ENCODE measurements at regions not wholly inside any gene's neighbourhood (a gene's known extent, or its start where the extent isn't known, plus 50 kb on each side); places are given as distances from the start of the nearest gene placed in this dataset.

DNA sequence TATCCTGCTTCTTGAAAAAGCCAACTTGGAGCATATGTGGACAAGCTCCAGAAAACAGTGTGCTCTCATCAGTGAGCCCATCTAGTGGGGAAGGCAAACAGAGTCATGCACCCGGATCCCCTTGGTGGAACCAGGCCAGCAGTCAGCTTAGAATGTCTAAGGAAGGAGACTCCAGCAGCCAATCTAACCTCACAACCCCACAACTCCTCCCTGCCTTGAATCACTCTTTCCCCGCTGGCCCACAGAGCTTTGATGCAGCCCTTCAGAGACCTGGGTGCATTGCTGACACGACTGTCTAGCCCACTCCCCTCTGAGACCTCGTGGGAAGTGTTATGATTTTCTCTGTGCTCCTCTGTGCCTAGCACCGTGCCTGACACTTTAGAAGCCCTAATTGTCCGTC lies 623.7 kb downstream of the BNC2 start:
- DNase-seq (no peak), ATAC-seq (replicated peaks in 1 of 2) (no peak)
- H3K36me3 Mint-ChIP-seq (ENCODE audit: insufficient read depth in 2 of 2) = no peaks in the 10 kb centered on the region
- H3K9me3 Mint-ChIP-seq = peaks cover 0 to 2% of the 10 kb centered on the region in 2 donors
- no peaks in the 10 kb centered on the region for H3K4me1 Mint-ChIP-seq (ENCODE audit: low read depth)
- no peaks in the 10 kb centered on the region for H3K27me3 Mint-ChIP-seq (ENCODE audit: low read depth)
- no peak overlapping the region for H3K4me3 Mint-ChIP-seq
- no peak overlapping the region for H3K27ac Mint-ChIP-seq

DNA sequence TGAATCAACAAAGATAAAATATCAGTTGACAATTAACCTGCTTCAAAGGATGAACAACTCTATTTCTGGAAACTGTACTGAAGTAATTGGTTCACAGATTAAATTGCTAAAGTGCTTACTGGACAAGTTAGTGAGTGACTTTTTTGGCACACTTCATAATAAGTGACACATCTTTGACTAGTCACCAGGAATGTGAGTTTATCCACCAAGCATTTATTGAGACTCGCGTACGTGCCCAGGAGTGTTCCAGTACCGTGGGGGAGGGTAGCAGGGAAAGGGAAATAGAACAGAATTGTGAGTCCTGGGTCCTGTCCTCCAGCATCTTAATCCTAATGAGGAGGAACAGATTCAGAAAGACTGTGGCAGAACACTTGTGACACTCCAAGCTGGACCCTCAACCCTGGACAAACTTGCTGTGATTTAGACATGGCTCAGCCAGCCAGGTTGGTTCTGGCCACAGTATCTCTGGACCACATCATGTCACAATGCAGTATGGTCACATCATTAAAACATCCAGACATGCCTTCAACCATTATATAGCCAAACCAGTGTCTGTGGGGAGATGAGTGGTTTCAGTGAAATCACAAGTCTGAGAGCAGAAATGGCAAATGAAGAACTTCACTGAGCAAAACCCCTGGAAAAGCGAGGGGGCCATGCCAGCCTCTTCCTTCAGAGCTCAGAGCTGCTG lies 623.1 kb downstream of the BNC2 start:
- H3K36me3 Mint-ChIP-seq (ENCODE audit: insufficient read depth in 2 of 2) = no peaks in the 10 kb centered on the region
- DNase-seq (no peak), ATAC-seq (replicated peaks in 1 of 2) (no peak)
- peaks cover 0 to 2% of the 10 kb centered on the region in 2 donors for H3K9me3 Mint-ChIP-seq
- H3K4me3 Mint-ChIP-seq = no peak overlapping the region
- H3K27me3 Mint-ChIP-seq (ENCODE audit: low read depth) = no peaks in the 10 kb centered on the region
- H3K27ac Mint-ChIP-seq = no peak overlapping the region
- no peaks in the 10 kb centered on the region for H3K4me1 Mint-ChIP-seq (ENCODE audit: low read depth)

DNA sequence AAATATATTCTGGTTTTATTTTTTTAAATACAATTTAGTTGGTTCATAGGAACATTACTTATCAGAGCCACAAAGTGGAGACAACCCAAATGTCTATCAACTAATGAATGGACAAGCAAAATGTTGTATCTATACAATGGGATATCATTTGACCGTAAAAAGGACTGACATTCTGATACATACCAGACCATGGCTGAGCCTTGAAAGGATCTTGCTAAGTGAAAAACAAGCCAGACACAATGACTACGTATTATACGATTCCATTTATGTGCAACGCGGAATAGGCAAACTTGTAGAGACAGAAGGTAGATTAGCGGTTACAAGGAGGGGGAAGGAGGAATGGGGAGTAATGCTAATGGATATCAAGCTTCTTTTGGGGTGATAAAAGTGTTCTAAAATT lies 621.6 kb downstream of the BNC2 start:
- no peak overlapping the region for H3K4me3 Mint-ChIP-seq
- H3K4me1 Mint-ChIP-seq (ENCODE audit: low read depth) = no peaks in the 10 kb centered on the region
- no peak for ATAC-seq (replicated peaks in 1 of 2)
- H3K27ac Mint-ChIP-seq = no peak overlapping the region
- no peaks in the 10 kb centered on the region for H3K27me3 Mint-ChIP-seq (ENCODE audit: low read depth)
- DNase-seq = no peak
- no peaks in the 10 kb centered on the region for H3K36me3 Mint-ChIP-seq (ENCODE audit: insufficient read depth in 2 of 2)
- H3K9me3 Mint-ChIP-seq = peaks cover 0 to 2% of the 10 kb centered on the region in 2 donors

DNA sequence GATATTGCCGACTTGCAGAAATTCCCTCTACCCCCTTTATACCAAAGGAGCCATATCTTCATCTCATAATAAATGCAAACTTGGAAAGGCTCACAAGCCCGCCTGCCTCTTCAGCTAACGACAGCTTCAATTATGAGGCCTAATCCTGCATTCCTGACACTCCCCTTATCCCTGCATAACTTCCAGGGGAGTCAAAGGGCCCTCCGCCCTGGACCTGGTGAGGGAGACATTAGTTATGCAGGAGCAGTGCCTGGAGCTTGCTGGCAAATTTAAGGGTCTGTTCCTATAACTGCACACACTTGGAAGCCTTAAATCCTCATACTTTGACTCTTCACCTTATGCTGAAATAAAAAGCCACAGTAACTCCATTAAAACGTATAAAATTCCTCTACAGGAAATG lies 617.9 kb downstream of the BNC2 start:
- H3K9me3 Mint-ChIP-seq = peaks cover 1 to 2% of the 10 kb centered on the region in 2 donors

DNA sequence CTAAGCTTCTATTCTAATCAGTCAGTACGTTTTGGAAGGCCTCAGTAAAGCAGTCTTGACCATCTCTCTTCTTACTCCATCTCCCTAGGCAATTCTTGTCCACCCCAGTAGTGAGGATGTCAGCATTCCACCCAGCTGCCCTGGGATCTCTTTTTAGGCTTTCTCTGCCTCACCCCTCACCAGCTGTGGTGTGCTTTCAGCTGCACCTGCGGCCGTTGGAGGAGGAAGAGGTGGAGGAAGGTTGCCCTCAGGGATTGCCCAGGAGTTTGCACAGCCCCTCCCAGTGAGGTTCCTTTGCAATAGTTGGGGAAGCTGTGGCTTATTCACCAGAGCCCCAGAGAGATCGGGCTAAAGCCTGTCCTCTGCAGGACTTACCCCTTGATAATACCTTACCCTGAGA lies 615.8 kb downstream of the BNC2 start:
- Mint-ChIP-seq H3K27ac (no peak overlapping the region), H3K9me3 (peaks cover 3 to 4% of the 10 kb centered on the region in 2 donors), H3K4me1 (ENCODE audit: low read depth) (no peaks in the 10 kb centered on the region), H3K27me3 (ENCODE audit: low read depth) (no peaks in the 10 kb centered on the region), H3K36me3 (ENCODE audit: insufficient read depth in 2 of 2) (no peaks in the 10 kb centered on the region), H3K4me3 (no peak overlapping the region)
- no peak for ATAC-seq (replicated peaks in 1 of 2)
- no peak for DNase-seq

More for the DNA sequence above, 617.9 kb downstream of the BNC2 start:
- no peak overlapping the region for H3K4me3 Mint-ChIP-seq
- ATAC-seq (replicated peaks in 1 of 2) = no peak
- no peaks in the 10 kb centered on the region for H3K36me3 Mint-ChIP-seq (ENCODE audit: insufficient read depth in 2 of 2)
- H3K4me1 Mint-ChIP-seq (ENCODE audit: low read depth) = no peaks in the 10 kb centered on the region
- H3K27me3 Mint-ChIP-seq (ENCODE audit: low read depth) = no peaks in the 10 kb centered on the region
- H3K27ac Mint-ChIP-seq = no peak overlapping the region
- DNase-seq = no peak

DNA sequence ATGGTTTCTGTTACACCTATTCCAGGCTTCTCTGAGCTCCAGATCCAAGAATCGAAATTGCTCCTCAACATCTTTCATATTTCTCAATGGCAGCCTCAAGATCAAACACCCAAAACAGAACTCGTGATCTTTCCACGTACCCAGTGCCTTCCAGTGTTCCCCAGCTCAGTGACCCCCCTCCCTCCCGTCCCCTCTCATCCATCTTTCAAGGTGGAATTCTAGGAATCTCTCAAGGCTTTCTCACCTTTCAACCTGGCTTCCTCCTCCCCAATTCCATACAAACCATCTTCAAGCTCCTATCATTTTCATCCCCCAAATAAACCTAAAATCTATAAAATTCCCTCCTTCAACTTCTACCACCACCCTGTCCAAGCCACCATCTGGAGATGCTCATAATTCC lies 615.3 kb downstream of the BNC2 start:
- Mint-ChIP-seq H3K4me1 (ENCODE audit: low read depth) (no peaks in the 10 kb centered on the region), H3K27me3 (ENCODE audit: low read depth) (no peaks in the 10 kb centered on the region), H3K4me3 (no peak overlapping the region), H3K27ac (no peak overlapping the region), H3K36me3 (ENCODE audit: insufficient read depth in 2 of 2) (no peaks in the 10 kb centered on the region), H3K9me3 (peaks cover 3 to 4% of the 10 kb centered on the region in 2 donors)
- ATAC-seq (replicated peaks in 1 of 2) = no peak
- no peak for DNase-seq

DNA sequence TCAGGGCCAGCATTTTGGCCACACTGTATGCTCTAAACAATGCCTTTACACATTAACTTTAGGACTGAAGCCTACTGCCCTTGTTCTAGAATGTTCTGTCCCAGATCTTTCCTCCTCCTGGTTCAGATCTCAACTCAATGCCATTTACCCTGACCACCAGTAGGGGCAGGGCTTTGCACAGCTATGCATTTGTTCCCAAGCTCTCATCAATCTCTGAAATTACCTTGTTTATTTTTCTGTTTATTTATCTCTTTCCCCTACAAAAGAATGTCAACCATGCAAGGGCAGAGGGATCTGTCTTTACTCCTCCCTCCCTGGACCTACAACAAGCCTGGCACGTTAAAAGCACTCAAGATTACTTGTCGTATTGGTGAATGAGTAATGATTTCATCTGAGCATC lies 612.9 kb downstream of the BNC2 start:
- Mint-ChIP-seq H3K4me3 (no peak overlapping the region), H3K9me3 (peaks cover 2 to 3% of the 10 kb centered on the region in 2 donors), H3K27me3 (ENCODE audit: low read depth) (no peaks in the 10 kb centered on the region), H3K4me1 (ENCODE audit: low read depth) (no peaks in the 10 kb centered on the region), H3K36me3 (ENCODE audit: insufficient read depth in 2 of 2) (no peaks in the 10 kb centered on the region), H3K27ac (no peak overlapping the region)
- DNase-seq (no peak), ATAC-seq (replicated peaks in 1 of 2) (no peak)

DNA sequence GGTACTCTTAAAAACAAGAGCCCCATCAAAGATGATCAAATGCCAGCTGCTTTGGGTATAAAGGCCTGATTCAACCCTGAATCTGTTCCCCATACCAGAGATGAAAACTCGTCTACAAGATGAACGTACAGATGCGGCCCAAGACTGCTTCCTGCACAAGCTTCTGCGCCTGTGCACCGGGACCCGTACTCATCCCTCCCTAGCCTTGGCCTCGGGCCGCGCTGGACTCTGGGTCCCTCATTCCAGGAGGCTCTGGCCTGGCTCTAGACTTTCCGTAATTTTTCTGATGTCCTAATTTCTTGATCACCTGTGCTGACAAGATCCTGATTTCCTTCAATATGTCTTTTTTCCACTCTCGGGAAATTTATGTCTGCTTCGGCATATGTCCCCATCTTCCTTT lies 612.3 kb downstream of the BNC2 start:
- no peaks in the 10 kb centered on the region for H3K36me3 Mint-ChIP-seq (ENCODE audit: insufficient read depth in 2 of 2)
- no peaks in the 10 kb centered on the region for H3K27me3 Mint-ChIP-seq (ENCODE audit: low read depth)
- no peak overlapping the region for H3K4me3 Mint-ChIP-seq
- H3K9me3 Mint-ChIP-seq = peaks cover 2 to 3% of the 10 kb centered on the region in 2 donors
- ATAC-seq (replicated peaks in 1 of 2) (no peak), DNase-seq (no peak)
- no peaks in the 10 kb centered on the region for H3K4me1 Mint-ChIP-seq (ENCODE audit: low read depth)
- no peak overlapping the region for H3K27ac Mint-ChIP-seq

DNA sequence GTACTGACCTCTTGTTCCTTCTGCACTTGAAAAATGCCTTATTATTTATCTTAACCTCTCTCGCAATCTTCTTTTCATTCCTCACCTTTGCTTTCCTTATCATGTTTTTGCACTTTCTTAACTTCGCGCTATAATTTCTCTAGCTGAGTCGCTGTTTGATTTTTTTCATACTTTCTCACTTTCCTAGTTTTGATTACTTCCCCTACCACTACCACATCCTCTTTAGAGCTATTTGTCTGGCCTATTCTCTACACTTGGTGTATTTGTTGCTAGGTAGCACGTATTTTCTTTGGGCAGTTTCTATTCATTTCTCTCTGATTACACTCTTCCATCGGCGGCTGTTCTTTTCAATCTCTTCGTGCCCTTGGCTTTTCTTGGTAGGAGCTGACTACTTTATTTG lies 611.8 kb downstream of the BNC2 start:
- ATAC-seq (replicated peaks in 1 of 2) = no peak
- Mint-ChIP-seq H3K9me3 (peaks cover 2 to 3% of the 10 kb centered on the region in 2 donors), H3K4me3 (no peak overlapping the region), H3K4me1 (ENCODE audit: low read depth) (no peaks in the 10 kb centered on the region), H3K27ac (no peak overlapping the region), H3K36me3 (ENCODE audit: insufficient read depth in 2 of 2) (no peaks in the 10 kb centered on the region), H3K27me3 (ENCODE audit: low read depth) (no peaks in the 10 kb centered on the region)
- no peak for DNase-seq

DNA sequence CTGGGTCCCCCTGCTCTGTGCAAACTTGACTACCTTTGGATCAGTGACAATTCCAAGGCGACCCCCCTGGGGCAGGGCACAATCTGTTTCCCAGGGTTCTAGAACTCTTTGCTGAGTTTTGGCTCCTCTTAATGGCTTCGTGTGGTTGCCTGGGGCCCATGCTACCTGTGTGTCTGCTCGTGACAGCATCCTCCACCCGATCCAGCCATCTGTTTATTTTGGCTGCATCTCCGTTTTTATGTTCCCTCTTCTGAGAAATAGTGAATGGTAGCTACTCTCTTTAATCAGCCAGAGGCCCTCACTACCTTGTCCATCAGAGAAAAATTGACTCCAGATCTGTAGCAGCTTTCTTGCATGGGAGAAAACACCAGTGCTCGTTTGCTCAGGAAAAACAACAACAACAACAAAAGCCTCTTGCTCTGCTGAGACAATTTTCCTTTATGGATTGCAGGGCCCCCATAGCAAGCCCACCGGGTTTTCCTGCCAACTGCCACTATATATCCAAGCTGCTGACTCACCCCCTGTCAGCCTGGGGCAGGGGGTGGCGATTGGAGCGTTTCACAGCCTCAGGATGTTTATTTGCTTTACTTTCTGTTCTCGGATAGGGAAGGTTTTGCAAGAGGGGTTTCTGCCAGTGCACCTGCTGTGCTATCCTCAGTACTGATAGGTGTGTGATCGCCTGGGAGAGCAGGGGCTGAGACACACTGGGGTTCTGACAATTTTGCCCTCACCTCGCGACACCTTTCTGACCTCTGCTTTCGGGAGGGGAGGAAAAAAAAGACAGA lies 607.8 kb downstream of the BNC2 start:
- H3K9me3 Mint-ChIP-seq = peaks cover 3 to 7% of the 10 kb centered on the region in 2 donors
- no peak overlapping the region for H3K4me3 Mint-ChIP-seq
- ATAC-seq (replicated peaks in 1 of 2) (no peak), DNase-seq (no peak)
- H3K27ac Mint-ChIP-seq = no peak overlapping the region
- H3K36me3 Mint-ChIP-seq (ENCODE audit: insufficient read depth in 2 of 2) = no peaks in the 10 kb centered on the region
- no peaks in the 10 kb centered on the region for H3K4me1 Mint-ChIP-seq (ENCODE audit: low read depth)
- no peaks in the 10 kb centered on the region for H3K27me3 Mint-ChIP-seq (ENCODE audit: low read depth)

DNA sequence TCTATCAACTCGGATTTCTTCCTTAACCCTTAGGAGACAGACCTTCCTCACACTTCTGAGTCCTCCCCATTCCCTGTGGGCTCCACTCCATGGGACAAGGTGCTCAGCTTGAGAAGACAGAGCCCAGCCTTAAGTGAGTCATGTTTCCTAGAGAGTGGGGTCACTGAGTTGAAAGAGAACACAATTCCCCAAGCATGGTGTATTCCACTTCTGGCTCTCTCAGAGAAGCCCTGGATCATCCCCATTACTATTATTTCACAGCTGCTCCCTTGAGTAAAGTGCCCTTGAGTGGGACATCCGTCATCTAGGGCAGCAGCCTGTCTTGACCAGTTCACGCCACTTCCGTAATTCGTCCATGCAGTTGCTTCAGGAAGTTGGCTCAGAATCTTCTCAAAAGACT lies 604.8 kb downstream of the BNC2 start:
- H3K4me3 Mint-ChIP-seq = no peak overlapping the region

DNA sequence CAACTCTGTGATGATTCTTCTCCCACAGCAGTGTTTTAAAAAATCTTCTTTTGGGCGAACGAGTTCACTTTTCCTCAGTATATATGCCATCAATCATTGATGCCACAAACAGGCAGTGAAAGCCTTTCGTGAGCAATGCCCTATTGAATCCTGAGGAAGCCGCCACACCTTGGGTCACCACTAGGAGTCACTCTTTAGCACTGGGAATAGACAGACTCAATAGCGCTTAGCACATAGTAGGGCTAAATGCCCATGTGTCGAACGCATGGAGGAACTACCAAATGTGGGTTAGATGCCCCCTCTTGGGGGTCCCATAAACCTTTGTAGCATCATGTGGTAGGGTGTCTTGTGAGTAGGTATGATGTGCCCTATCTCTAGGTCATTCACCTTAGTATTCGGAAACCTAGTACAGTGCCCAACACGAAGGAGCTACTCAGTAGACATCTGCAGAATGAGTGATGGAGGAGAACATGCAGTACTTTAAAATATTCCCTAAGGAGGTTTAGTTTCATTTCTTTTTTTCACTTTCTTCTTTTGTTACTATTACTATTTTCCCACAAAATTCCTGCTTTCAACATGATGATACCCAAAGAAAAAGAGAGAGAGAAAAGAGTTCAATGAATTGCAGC lies 603.7 kb downstream of the BNC2 start:
- no peak overlapping the region for H3K27ac Mint-ChIP-seq
- H3K36me3 Mint-ChIP-seq (ENCODE audit: insufficient read depth in 2 of 2) = no peaks in the 10 kb centered on the region
- H3K4me1 Mint-ChIP-seq (ENCODE audit: low read depth) = no peaks in the 10 kb centered on the region
- no peaks in the 10 kb centered on the region for H3K27me3 Mint-ChIP-seq (ENCODE audit: low read depth)
- H3K9me3 Mint-ChIP-seq = peaks cover 2 to 6% of the 10 kb centered on the region in 2 donors
- no peak overlapping the region for H3K4me3 Mint-ChIP-seq
- ATAC-seq (replicated peaks in 1 of 2) (no peak), DNase-seq (peak; percentile 2 to 5)

More for the DNA sequence above, 604.8 kb downstream of the BNC2 start:
- ATAC-seq (replicated peaks in 1 of 2) = no peak
- H3K36me3 Mint-ChIP-seq (ENCODE audit: insufficient read depth in 2 of 2) = no peaks in the 10 kb centered on the region
- H3K9me3 Mint-ChIP-seq = peaks cover 2 to 6% of the 10 kb centered on the region in 2 donors
- H3K27ac Mint-ChIP-seq = no peak overlapping the region
- no peaks in the 10 kb centered on the region for H3K27me3 Mint-ChIP-seq (ENCODE audit: low read depth)
- H3K4me1 Mint-ChIP-seq (ENCODE audit: low read depth) = no peaks in the 10 kb centered on the region
- no peak for DNase-seq

DNA sequence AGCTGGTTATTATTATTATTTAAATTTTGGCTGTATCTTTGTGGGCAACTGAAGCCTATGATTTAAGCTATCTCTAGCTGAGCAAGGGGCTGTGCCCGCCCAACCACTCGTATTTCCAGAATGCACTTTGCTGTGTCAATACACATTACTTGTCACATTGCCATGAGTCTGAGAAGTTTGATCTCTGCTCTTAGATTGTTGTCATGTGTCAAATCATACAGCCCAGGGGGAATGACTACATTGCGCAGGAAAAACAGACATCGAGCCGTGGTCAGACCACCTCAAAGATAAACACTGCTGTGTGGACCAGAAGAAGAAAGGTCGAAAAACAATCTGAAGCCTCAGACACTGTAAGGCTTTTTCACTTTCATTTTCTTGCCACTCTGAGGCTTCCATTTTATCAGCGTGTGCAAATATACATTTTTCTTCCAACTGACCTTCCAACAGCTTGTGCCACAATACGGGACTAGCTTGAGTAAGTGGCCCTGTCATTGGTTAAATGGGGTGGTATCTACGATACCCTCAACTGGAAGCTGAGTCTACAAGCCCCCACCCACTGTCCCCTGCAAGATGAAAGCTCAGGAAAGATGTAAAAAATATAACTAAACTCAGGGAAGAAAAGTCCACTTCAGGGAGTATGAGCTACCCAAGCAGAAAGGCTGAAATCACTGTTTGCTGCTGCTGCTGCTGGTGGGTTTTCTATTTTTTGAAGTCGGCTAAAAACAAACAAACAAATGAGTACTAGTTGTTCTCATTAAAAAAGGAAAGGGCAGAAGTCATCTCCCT lies 603.0 kb downstream of the BNC2 start:
- H3K4me1 Mint-ChIP-seq (ENCODE audit: low read depth) = no peaks in the 10 kb centered on the region
- no peak overlapping the region for H3K27ac Mint-ChIP-seq
- H3K27me3 Mint-ChIP-seq (ENCODE audit: low read depth) = no peaks in the 10 kb centered on the region
- H3K9me3 Mint-ChIP-seq = peaks cover 2 to 6% of the 10 kb centered on the region in 2 donors
- H3K36me3 Mint-ChIP-seq (ENCODE audit: insufficient read depth in 2 of 2) = no peaks in the 10 kb centered on the region
- peak; percentile 26 to 51 for ATAC-seq (replicated peaks in 1 of 2)
- no peak overlapping the region for H3K4me3 Mint-ChIP-seq
- no peak for DNase-seq

All from activated T-cell treated with anti-CD3 and anti-CD28 coated beads, Interleukin-2, amount 50 U/mL, for 72 hours (primary cell).